ENCODE measurements at regions not wholly inside any gene's neighbourhood (a gene's known extent, or its start where the extent isn't known, plus 50 kb on each side); places are given as distances from the start of the nearest gene placed in this dataset.
"Not testable (repeated sequence)": the region's sequence is repeated elsewhere in the genome, so short reads cannot be mapped to it uniquely, and the experiment has no call there.

- DNase-seq (ENCODE audit: low spot score), result no peak
- ATAC-seq, result no peak
These were observed 55.5 kb upstream of the CD93 start for GRCh38 chr20:23141450-23142161.

- ATAC-seq, result no peak
These were observed 54.9 kb upstream of the CD93 start for GRCh38 chr20:23140991-23141390.

GRCh38 chr20:23139984-23140383 lies 53.9 kb upstream of the CD93 start:
- ATAC-seq, result not testable (repeated sequence)

More at GRCh38 chr20:23140991-23141390, 54.9 kb upstream of the CD93 start:
- no peak for DNase-seq (ENCODE audit: low spot score)

GRCh38 chr20:23139524-23139923 lies 53.4 kb upstream of the CD93 start:
- ATAC-seq (no peak), DNase-seq (ENCODE audit: low spot score) (no peak)

More at GRCh38 chr20:23139984-23140383, 53.9 kb upstream of the CD93 start:
- DNase-seq (ENCODE audit: low spot score), result not testable (repeated sequence)

- no peak for ATAC-seq
- DNase-seq (ENCODE audit: low spot score), result no peak
These were observed 52.6 kb upstream of the CD93 start for GRCh38 chr20:23138682-23139081.

- DNase-seq (ENCODE audit: low spot score) (no peak), ATAC-seq (no peak)
These were observed 52.1 kb upstream of the CD93 start for GRCh38 chr20:23138226-23138625.

GRCh38 chr20:23136893-23137745 lies 51.0 kb upstream of the CD93 start:
- ATAC-seq (no peak), DNase-seq (ENCODE audit: low spot score) (no peak)

GRCh38 chr20:23135449-23136420 lies 49.6 kb upstream of the CD93 start:
- no peak for DNase-seq (ENCODE audit: low spot score)
- ATAC-seq, result no peak

Measured in left lobe of liver (tissue), 2 donors.